ENCODE measurements at regions not wholly inside any gene's neighbourhood (a gene's known extent, or its start where the extent isn't known, plus 50 kb on each side); places are given as distances from the start of the nearest gene placed in this dataset.

- no peaks in the 10 kb centered on the region for H3K36me3 ChIP-seq (ENCODE audit: control insufficient read depth, insufficient read depth, low read length)
- no peaks in the 10 kb centered on the region for H3K9me3 ChIP-seq (ENCODE audit: control insufficient read depth, insufficient read depth, low read length)
- no peak overlapping the region for H2AK5ac ChIP-seq (ENCODE audit: low read depth, low read length)
- no peak overlapping the region for H3K27ac ChIP-seq (ENCODE audit: insufficient read depth, low read length)
- DNase-seq (no peak), ATAC-seq (ENCODE audit: low read depth) (no peak)
- no peak overlapping the region for H3K23ac ChIP-seq (ENCODE audit: low read depth, low read length)
- ChIA-PET CTCF (no interaction called here), POLR2A (ENCODE audit: unreplicated experiment) (no interaction called here)
- H2BK120ac ChIP-seq (ENCODE audit: low read depth, low read length), result no peak overlapping the region
- H3K14ac ChIP-seq (replicated peaks; ENCODE audit: low read depth, low read length), result no peak overlapping the region
- no peaks in the 10 kb centered on the region; the same call in 1 of the 2 replicates for H3K27me3 ChIP-seq (ENCODE audit: control insufficient read depth, insufficient read depth, low read length)
- intact Hi-C loops (cut with micrococcal nuclease) (no loop called here), dilution Hi-C loops (cut with HindIII; ENCODE audit: low sequenced_read_pairs, unreplicated experiment) (no loop called here), in situ Hi-C loops (cut with MboI; ENCODE audit: low sequenced_read_pairs) (no loop called here)
- H2AK9ac ChIP-seq (replicated peaks; ENCODE audit: low read depth, low read length, poor library complexity), result no peak overlapping the region
- H3K9me1 ChIP-seq (ENCODE audit: insufficient read depth, low read length), result no peaks in the 10 kb centered on the region
- BruUV-seq (replicated peaks), result no TSS peak
- TF ChIP-seq RFX5 (IDR thresholded peaks at IDR 0.05; ENCODE audit: low read depth, low read length), result no peak
- H4K91ac ChIP-seq (ENCODE audit: insufficient read depth, low read depth, low read length), result no peak overlapping the region
- no peak overlapping the region for H4K8ac ChIP-seq (ENCODE audit: low read depth in 2 of 2, low read length in 2 of 2)
- no peaks in the 10 kb centered on the region for H3K4me1 ChIP-seq (ENCODE audit: control insufficient read depth, insufficient read depth, low read length)
- no peak overlapping the region for H2AFZ ChIP-seq (replicated peaks; ENCODE audit: low read length, poor library complexity)
- no peak overlapping the region for H3K4ac ChIP-seq (ENCODE audit: low read depth, low read length)
- no peak overlapping the region for H4K5ac ChIP-seq (ENCODE audit: low read depth, low read length)
- H3K4me2 ChIP-seq (ENCODE audit: low read depth, low read length), result no peak overlapping the region
- no peak overlapping the region for H3K18ac ChIP-seq (ENCODE audit: low read depth, low read length)
- no peak overlapping the region for H2BK5ac ChIP-seq (ENCODE audit: low read depth, low read length, poor library complexity, severe bottlenecking)
- H3K9ac ChIP-seq (ENCODE audit: low read depth, low read length), result no peak overlapping the region
- H3K4me3 ChIP-seq (ENCODE audit: insufficient read depth, low read depth, low read length), result no peak overlapping the region
- no peaks in the 10 kb centered on the region for H3K79me1 ChIP-seq (ENCODE audit: low read depth in 1 of 2, low read length in 2 of 2)
- no peak overlapping the region for H2BK15ac ChIP-seq (ENCODE audit: low read depth, low read length)
- no CpG with 5 or more reads among the region's 4 CpGs for WGBS, 2 experiments (ENCODE audit: extremely low coverage in 2 of 2, insufficient read length in 1 of 2)
- no peaks in the 10 kb centered on the region for H4K20me1 ChIP-seq (ENCODE audit: insufficient read depth, low read length)
- H3K56ac ChIP-seq (ENCODE audit: extremely low read depth, insufficient read depth, low read length), result no peak overlapping the region
- H2BK20ac ChIP-seq (ENCODE audit: low read depth, low read length), result no peak overlapping the region
These were observed 191.5 kb downstream of the RAMP3 start for GRCh38 chr7:45349090-45349489.
